T-helper 1 cell treated with Interleukin-12 subunit alpha and Interleukin-12 subunit beta and Interleukin-4 antibody, amounts not matched to agents 30 μg/mL and 1 μg/mL, for 36 hours (primary cell): ENCODE measurements at regions not wholly inside any gene's neighbourhood (a gene's known extent, or its start where the extent isn't known, plus 50 kb on each side); places are given as distances from the start of the nearest gene placed in this dataset.

Source experiments
- H3K27ac Mint-ChIP-seq: one replicate; pipeline ENCODE4 v1.8.0; 2021; ENCODE audit warnings: mild to moderate bottlenecking, mixed read lengths
- H3K27me3 Mint-ChIP-seq: one replicate; pipeline ENCODE4 v1.8.0; 2021; ENCODE audit warnings: low read depth, mixed read lengths
- H3K36me3 Mint-ChIP-seq: one replicate; pipeline ENCODE4 v1.8.0; 2021; ENCODE audit warnings: low read depth, mixed read lengths
- H3K4me1 Mint-ChIP-seq: one replicate; pipeline ENCODE4 v1.8.0; 2021; ENCODE audit warnings: low read depth, mixed read lengths
- H3K4me3 Mint-ChIP-seq: one replicate; pipeline ENCODE4 v1.8.0; 2021; ENCODE audit warnings: mild to moderate bottlenecking, moderate library complexity, mixed read lengths
- H3K9me3 Mint-ChIP-seq: one replicate; pipeline ENCODE4 v1.8.0; 2021; ENCODE audit warnings: mixed read lengths

- Mint-ChIP-seq H3K4me3 (peak overlapping the region; percentile 57), H3K27ac (peak overlapping the region; percentile 98), H3K4me1 (peaks cover 56% of the 10 kb centered on the region), H3K36me3 (peaks cover 29% of the 10 kb centered on the region), H3K9me3 (peaks cover 11% of the 10 kb centered on the region), H3K27me3 (no peaks in the 10 kb centered on the region)
Observed at GRCh38 chr6:151757506-151757955, 50.0 kb upstream of the ESR1 start.
